Mesendoderm (in vitro differentiated cells): ENCODE measurements at regions not wholly inside any gene's neighbourhood (a gene's known extent, or its start where the extent isn't known, plus 50 kb on each side); places are given as distances from the start of the nearest gene placed in this dataset.

ENCODE experiments used
- DNase-seq: peaks from one replicate; pipeline ENCODE4 v3.0.0; 2013
- H2AK5ac ChIP-seq: 2 replicates; pipeline ENCODE4 v1.6.1; 2013; ENCODE audit warnings: low read length, inconsistent platforms
- H2BK120ac ChIP-seq: 2 replicates; pipeline ENCODE4 v1.6.1; 2013; ENCODE audit warnings: low read depth, mild to moderate bottlenecking, low read length, moderate library complexity, mixed read lengths
- H2BK15ac ChIP-seq: replicated peaks from 2 replicates; pipeline ENCODE4 v1.6.1; 2013; ENCODE audit warnings: low read depth, mild to moderate bottlenecking, moderate library complexity
- H2BK5ac ChIP-seq: 2 replicates; pipeline ENCODE4 v1.6.1; 2013; ENCODE audit warnings: low read length, inconsistent platforms
- H3K18ac ChIP-seq: 2 replicates; pipeline ENCODE4 v1.6.1; 2013; ENCODE audit warnings: mild to moderate bottlenecking, low read length, mixed read lengths
- H3K23ac ChIP-seq: one replicate; pipeline ENCODE4 v1.6.1; 2013; ENCODE audit warnings: low read length
- H3K27ac ChIP-seq: 2 replicates; pipeline ENCODE4 v1.5.1; 2013; ENCODE audit warnings: low read depth, mild to moderate bottlenecking, inconsistent platforms, low read length, moderate library complexity
- H3K27me3 ChIP-seq: 2 replicates; pipeline ENCODE4 v1.6.1; 2013; ENCODE audit warnings: low read length, control low read depth, mild to moderate bottlenecking, inconsistent platforms; ENCODE audit not compliant: insufficient read depth, poor library complexity
- H3K36me3 ChIP-seq: 2 replicates; pipeline ENCODE4 v1.6.1; 2013; ENCODE audit warnings: low read length, inconsistent platforms; ENCODE audit not compliant: control insufficient read depth, insufficient read depth
- H3K4ac ChIP-seq: one replicate; pipeline ENCODE4 v1.6.1; 2013; ENCODE audit warnings: low read depth, mild to moderate bottlenecking, low read length, moderate library complexity
- H3K4me1 ChIP-seq: 2 replicates; pipeline ENCODE4 v1.6.1; 2013; ENCODE audit warnings: low read depth, low read length, inconsistent platforms; ENCODE audit not compliant: control insufficient read depth
- H3K4me2 ChIP-seq: 2 replicates; pipeline ENCODE4 v1.6.1; 2013; ENCODE audit warnings: low read length
- H3K4me3 ChIP-seq: 2 replicates; pipeline ENCODE4 v1.5.1; 2013; ENCODE audit warnings: mild to moderate bottlenecking, low read length
- H3K56ac ChIP-seq: one replicate; pipeline ENCODE4 v1.6.1; 2013; ENCODE audit warnings: low read length
- H3K79me1 ChIP-seq: 2 replicates; pipeline ENCODE4 v1.6.1; 2013; ENCODE audit warnings: low read length, inconsistent platforms
- H3K79me2 ChIP-seq: 2 replicates; pipeline ENCODE4 v1.6.1; 2013; ENCODE audit warnings: mild to moderate bottlenecking, low read length; ENCODE audit not compliant: control insufficient read depth, insufficient read depth
- H3K9ac ChIP-seq: 2 replicates; pipeline ENCODE4 v1.6.1; 2013; ENCODE audit warnings: low read length, inconsistent platforms
- H4K5ac ChIP-seq: one replicate; pipeline ENCODE4 v1.6.1; 2013; ENCODE audit warnings: low read length
- H4K8ac ChIP-seq: one replicate; pipeline ENCODE4 v1.6.1; 2013; ENCODE audit warnings: low read depth, mild to moderate bottlenecking, control low read depth, low read length, moderate library complexity
- WGBS: extraction: QIAGEN DNeasy Blood & Tissue Kit; methylation state at CpG from one replicate; pipeline ENCODE4 v1.1.7; 2013; ENCODE audit warnings: low lambda C conversion rate, missing lambda C conversion rate; ENCODE audit not compliant: insufficient coverage; ENCODE audit errors: extremely low coverage; 5-methylcytosine and 5-hydroxymethylcytosine counted together

- no peak overlapping the region for H3K56ac ChIP-seq
- H3K4ac ChIP-seq, result no peak overlapping the region
- no peak overlapping the region for H3K27ac ChIP-seq
- H3K9ac ChIP-seq, result no peak overlapping the region
- WGBS, result no CpG with 5 or more reads among the region's 9 CpGs
- H3K79me2 ChIP-seq, result no peaks in the 10 kb centered on the region
- no peak overlapping the region for H3K23ac ChIP-seq
- H2BK120ac ChIP-seq, result no peak overlapping the region
- DNase-seq, result peak; percentile 70
- no peaks in the 10 kb centered on the region for H3K36me3 ChIP-seq
- H3K4me3 ChIP-seq, result no peak overlapping the region
- no peak overlapping the region for H3K4me2 ChIP-seq
- no peaks in the 10 kb centered on the region for H3K4me1 ChIP-seq
- H3K79me1 ChIP-seq, result no peaks in the 10 kb centered on the region
- no peak overlapping the region for H2AK5ac ChIP-seq
- H3K27me3 ChIP-seq, result no peaks in the 10 kb centered on the region
- no peak overlapping the region for H4K8ac ChIP-seq
- H3K18ac ChIP-seq, result no peak overlapping the region
- H2BK15ac ChIP-seq, result no peak overlapping the region
- H4K5ac ChIP-seq, result no peak overlapping the region
- H2BK5ac ChIP-seq, result no peak overlapping the region
These were observed 894.5 kb upstream of the POU3F3 start for GRCh38 chr2:103959174-103960128.

GRCh38 chr2:103960129-103960513, 893.8 kb upstream of the POU3F3 start:
- Histone ChIP-seq H2BK15ac (no peak overlapping the region), H3K36me3 (no peaks in the 10 kb centered on the region), H4K5ac (no peak overlapping the region), H2BK5ac (no peak overlapping the region), H2AK5ac (no peak overlapping the region), H2BK120ac (no peak overlapping the region), H3K4ac (no peak overlapping the region), H4K8ac (no peak overlapping the region), H3K56ac (no peak overlapping the region), H3K9ac (no peak overlapping the region), H3K4me2 (no peak overlapping the region), H3K27ac (no peak overlapping the region), H3K79me1 (no peaks in the 10 kb centered on the region), H3K18ac (no peak overlapping the region), H3K4me3 (no peak overlapping the region), H3K79me2 (no peaks in the 10 kb centered on the region), H3K23ac (no peak overlapping the region), H3K4me1 (no peaks in the 10 kb centered on the region), H3K27me3 (no peaks in the 10 kb centered on the region)
- DNase-seq, result no peak
- WGBS, result no CpG with 5 or more reads among the region's 1 CpG

GRCh38 chr2:103960951-103961350, 893.0 kb upstream of the POU3F3 start:
- Histone ChIP-seq H3K4ac (no peak overlapping the region), H2AK5ac (no peak overlapping the region), H3K18ac (no peak overlapping the region), H3K9ac (no peak overlapping the region), H2BK5ac (no peak overlapping the region), H3K27me3 (no peaks in the 10 kb centered on the region), H3K4me2 (no peak overlapping the region), H3K79me1 (no peaks in the 10 kb centered on the region), H3K23ac (no peak overlapping the region), H3K4me3 (no peak overlapping the region), H3K56ac (no peak overlapping the region), H4K8ac (no peak overlapping the region), H3K36me3 (no peaks in the 10 kb centered on the region), H2BK15ac (no peak overlapping the region), H3K79me2 (no peaks in the 10 kb centered on the region), H2BK120ac (no peak overlapping the region), H3K27ac (no peak overlapping the region), H3K4me1 (no peaks in the 10 kb centered on the region), H4K5ac (no peak overlapping the region)
- no CpG with 5 or more reads among the region's 6 CpGs for WGBS
- DNase-seq, result no peak

GRCh38 chr2:103961862-103962261, 892.1 kb upstream of the POU3F3 start:
- H3K27ac ChIP-seq, result no peak overlapping the region
- H3K79me2 ChIP-seq, result no peaks in the 10 kb centered on the region
- H2BK15ac ChIP-seq, result no peak overlapping the region
- no peak overlapping the region for H3K9ac ChIP-seq
- H2BK120ac ChIP-seq, result no peak overlapping the region
- DNase-seq, result no peak
- no CpG with 5 or more reads among the region's 4 CpGs for WGBS
- no peak overlapping the region for H3K18ac ChIP-seq
- no peak overlapping the region for H3K23ac ChIP-seq
- H3K4me1 ChIP-seq, result no peaks in the 10 kb centered on the region
- no peak overlapping the region for H3K4me2 ChIP-seq
- no peak overlapping the region for H4K5ac ChIP-seq
- no peak overlapping the region for H3K4me3 ChIP-seq
- H3K36me3 ChIP-seq, result no peaks in the 10 kb centered on the region
- no peak overlapping the region for H3K4ac ChIP-seq
- H2BK5ac ChIP-seq, result no peak overlapping the region
- no peak overlapping the region for H3K56ac ChIP-seq
- no peak overlapping the region for H2AK5ac ChIP-seq
- no peak overlapping the region for H4K8ac ChIP-seq
- H3K79me1 ChIP-seq, result no peaks in the 10 kb centered on the region
- H3K27me3 ChIP-seq, result no peaks in the 10 kb centered on the region

GRCh38 chr2:103962670-103963069, 891.2 kb upstream of the POU3F3 start:
- Histone ChIP-seq H2BK15ac (no peak overlapping the region), H3K79me1 (no peaks in the 10 kb centered on the region)
- WGBS, result no CpG with 5 or more reads among the region's 4 CpGs

More at GRCh38 chr2:103962670-103963069, 891.2 kb upstream of the POU3F3 start:
- Histone ChIP-seq H2BK5ac (no peak overlapping the region), H3K18ac (no peak overlapping the region), H3K9ac (no peak overlapping the region), H2AK5ac (no peak overlapping the region), H3K4ac (no peak overlapping the region), H4K8ac (no peak overlapping the region), H3K4me2 (no peak overlapping the region), H3K23ac (no peak overlapping the region), H3K79me2 (no peaks in the 10 kb centered on the region), H3K4me1 (no peaks in the 10 kb centered on the region), H3K4me3 (no peak overlapping the region), H4K5ac (no peak overlapping the region), H3K27me3 (no peaks in the 10 kb centered on the region), H3K27ac (no peak overlapping the region), H3K56ac (no peak overlapping the region), H2BK120ac (no peak overlapping the region), H3K36me3 (no peaks in the 10 kb centered on the region)
- DNase-seq, result no peak
